HG03060 (cell line): ENCODE measurements at regions not wholly inside any gene's neighbourhood (a gene's known extent, or its start where the extent isn't known, plus 50 kb on each side); places are given as distances from the start of the nearest gene placed in this dataset.
"Not testable (repeated sequence)": the region's sequence is repeated elsewhere in the genome, so short reads cannot be mapped to it uniquely, and the experiment has no call there.

Experiments used
- ATAC-seq: cut with Tn5 transposase; IDR thresholded peaks from one replicate; pipeline ENCODE4 v1.9.1; 2021; ENCODE audit warnings: low read depth, moderate number of reproducible peaks; ENCODE audit not compliant: unreplicated experiment

DNA sequence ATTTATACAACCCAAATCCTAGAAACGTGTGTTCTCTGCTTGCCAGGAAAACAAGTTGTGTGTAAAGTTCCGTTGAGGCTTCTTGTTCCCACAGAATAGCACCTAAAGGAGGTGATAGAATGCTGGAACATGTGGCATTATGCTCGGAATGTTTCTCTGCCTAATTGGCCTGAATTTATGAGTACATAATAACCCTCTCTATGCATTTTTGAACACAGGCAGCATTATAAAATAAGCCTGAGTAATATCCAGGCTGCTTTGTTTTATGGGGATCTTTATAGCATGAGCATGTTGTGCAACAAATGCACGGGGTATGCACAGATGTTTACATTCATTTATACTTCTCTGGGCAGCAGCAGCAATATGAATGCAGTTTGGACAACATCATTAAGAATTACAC is 385.7 kb downstream of the MBD2 start:
- ATAC-seq = no peak

DNA sequence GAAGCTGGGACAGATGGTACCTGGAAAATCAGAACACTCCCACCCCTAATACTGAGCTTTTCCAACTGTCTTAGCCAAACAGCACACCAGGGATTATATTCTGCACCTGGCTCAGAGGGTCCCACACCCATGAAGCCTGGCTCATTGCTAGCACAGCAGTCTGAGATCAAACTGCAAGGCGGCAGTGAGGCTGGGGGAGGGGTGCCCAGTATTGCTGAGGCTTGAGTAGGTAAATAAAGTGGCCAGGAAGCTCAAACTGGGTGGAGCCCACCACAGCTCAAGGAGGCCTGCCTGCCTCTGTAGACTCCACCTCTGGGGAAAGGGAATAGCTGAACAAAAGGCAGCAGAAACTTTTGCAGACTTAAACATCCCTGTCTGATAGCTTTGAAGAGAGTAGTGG is 403.3 kb downstream of the MBD2 start:
- ATAC-seq = not testable (repeated sequence)

DNA sequence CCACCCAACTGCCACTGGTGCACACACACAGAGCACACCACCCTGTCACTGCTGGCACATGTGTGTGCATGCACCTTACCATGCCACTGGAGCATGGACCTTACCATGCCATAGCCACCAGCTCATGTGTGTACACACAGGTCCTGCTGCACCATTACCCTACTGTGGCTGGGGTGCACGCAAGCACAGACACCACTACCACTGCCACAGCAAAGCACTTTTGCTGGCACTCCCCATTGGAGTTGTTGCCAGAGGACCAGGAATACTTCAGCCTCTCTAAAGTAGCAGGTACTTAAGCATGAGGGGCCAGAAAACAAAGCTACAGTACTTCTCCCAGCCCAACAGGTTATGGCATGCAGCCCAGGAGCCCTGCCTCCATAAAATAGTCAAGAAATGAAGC is 404.8 kb downstream of the MBD2 start:
- no peak for ATAC-seq

DNA sequence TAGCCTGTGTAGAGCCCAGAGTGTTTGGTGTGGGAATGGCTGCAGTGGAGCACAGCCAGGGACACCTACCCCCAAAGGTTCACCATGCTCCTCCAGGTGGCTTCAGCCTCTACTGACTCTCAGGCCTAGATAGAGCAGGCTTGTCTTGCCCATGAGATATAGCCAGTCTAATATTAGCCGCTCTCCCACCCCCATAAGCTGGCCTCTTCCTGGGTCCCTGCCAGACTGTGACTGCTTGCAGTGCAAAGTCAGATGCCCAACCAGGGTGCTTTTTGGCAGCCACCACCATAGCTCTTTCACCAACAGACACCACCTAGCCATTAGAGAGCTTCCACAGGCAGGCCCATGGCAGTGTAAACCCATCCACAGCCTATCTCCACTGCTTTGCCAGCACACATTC is 405.3 kb downstream of the MBD2 start:
- no peak for ATAC-seq

DNA sequence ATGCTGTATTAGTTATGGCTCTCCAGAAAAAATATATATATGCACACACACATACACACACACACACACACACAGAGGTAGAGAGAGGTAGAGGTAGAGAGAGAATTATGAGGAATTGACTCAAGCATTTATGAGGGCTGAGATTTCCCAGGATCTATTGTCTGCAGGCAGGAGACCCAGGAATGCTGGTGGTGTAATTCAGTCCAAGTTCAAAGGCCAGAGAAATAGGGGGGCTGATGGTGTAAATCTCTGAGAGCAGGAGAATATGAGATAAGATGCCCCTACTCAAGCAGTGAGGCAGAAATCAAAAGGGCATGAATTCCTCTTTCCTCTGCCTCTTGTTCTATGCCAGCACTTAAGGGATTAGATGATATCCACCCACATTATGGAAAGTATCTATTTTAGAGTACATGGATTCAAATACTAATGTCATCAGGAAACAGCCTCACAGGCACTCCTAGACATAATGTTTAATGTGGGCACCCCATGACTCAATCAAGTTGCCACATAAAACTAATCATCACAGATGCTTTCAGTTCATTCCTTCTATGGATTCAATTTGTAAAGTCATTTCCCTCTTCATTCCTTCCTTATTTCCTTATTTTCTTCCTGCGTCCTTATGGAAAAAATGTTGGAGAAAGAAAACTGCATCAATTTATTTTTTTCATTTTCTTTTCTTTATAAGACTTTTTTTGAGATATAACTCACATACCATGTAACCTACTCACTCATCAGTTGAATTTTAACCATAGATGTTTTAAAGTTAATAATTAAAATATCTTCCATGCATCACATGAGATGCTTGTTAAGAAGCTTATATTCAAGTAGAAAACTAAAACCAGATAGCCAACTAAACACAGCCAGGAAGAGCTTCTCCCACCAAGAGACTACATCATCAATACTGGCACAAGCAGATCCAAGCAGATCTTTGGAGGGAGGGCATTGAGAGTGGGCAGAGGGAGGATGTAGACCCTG is 406.2 kb downstream of the MBD2 start:
- ATAC-seq = no peak

DNA sequence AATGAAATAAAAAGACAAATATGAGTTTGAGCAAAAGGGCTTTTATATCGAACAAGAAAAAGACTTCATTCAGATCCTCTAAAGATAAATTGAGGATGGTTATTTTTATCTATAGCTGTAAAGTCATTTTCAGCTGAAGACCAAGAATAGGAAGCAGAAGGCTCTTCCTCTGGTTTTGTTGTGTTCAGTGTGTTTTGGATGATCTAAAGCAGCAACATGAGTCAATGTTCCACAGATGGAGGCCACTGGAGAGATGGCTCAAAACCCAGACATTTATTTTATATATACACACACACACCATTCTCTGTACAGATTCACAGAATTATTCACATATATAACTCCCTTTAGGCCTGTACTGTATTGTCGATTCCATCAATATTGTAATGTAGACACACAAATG is 424.3 kb downstream of the MBD2 start:
- ATAC-seq = no peak

DNA sequence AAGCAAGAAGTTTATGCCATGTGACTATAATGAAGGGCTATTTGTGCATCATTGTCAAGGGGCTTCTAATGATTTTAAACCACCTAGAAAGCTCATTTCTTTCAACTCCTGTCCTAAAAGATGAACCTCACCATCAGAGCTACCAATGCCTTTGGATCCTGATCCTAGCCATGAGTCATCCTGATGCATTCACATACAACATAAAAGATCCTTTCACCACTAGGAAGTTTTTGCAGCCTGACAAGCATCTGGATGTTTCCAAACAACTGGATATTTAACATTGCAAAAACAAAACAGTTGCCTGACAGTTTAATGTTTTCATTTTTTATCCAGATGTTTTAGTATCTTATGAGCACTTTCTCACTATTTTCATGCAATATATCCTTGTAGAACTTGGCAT is 425.3 kb downstream of the MBD2 start:
- ATAC-seq = no peak

DNA sequence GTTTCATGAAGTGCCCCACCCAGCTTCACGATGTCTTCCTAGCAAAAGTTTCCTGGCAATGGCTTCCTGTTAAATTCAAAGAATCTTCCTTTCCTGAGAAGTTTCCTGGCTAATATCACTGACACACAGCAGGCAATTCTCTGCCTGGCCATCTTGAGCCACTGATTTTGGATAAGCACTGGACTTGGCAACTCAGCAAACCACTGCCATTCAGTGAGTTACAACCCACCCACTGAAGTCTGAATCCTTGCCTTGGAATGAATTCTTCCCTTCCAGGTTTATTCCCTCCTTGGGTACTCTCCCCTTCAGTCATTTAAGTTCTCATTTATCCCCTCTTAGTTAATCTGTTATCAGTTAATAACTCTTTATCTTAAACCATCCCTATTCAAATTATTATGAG is 426.0 kb downstream of the MBD2 start:
- no peak for ATAC-seq

DNA sequence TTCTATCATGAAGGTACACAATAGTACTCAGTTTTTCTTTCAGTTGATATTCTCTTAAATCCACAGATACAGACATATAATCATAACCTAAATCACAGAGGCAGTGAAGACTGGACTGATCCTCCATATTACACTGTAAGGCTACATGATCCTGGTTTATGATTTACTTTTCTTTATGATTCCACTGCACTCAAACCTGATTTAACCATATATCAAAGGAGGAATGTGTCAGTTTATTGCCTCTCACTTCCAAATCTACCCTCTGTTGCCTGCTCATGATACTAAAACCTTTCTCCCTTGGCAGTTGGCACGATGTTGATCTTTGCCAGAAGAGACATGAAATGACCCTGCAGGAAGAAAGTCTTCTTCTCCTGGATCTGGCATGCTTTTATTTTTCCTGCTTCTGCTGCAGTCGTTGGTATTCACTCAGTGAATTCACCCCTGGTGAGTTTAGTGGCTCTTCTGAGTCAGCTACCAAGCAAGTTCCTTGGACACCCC is 426.4 kb downstream of the MBD2 start:
- no peak for ATAC-seq

DNA sequence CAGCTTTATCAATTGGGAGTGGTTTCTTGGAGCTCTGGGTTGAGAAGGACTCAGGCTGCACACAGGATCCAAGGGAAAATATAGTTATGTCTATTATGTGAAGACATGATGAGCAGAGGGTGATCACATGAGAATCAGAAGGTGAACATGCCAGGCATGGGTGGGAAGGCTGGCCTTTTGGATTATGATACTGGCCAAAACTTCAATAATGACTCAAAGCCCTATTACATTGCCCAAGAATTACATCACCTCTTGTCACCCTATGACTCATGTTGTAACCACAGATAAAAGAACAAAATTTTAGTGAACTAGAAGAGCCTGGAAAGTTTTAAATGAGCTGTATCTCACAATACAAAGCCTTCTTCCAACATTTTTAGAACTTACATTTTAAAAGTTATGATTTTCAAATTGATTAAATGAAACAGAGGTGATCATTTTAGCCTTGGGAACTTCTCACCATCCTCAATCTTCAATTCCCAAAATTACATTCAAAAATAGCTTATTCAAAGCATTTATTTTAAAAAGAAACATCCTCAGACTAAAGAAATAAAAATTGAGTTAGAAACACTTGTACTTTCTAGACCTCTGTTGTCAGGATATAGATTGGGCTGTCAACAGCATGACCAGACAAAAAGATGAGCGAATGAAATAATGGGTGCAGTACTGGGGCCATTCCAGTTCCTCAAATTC is 428.3 kb downstream of the MBD2 start:
- peak; percentile 95 for ATAC-seq

DNA sequence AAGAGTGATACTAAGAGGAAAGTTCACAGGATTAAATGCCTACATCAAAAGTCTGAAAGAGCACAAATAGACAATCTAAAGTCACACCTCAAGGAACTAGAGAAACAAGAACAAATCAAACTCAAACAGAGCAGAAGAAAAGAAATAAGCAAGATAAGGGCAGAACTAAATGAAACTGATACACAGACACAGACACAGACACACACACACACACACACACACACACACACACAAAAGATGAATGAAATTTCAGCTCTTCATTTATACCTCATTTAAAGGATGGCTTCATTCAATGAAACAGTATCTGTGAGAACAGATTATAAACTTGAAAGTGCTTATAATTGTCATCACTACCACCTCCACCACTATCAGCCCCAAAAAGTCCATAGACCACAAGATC is 428.9 kb downstream of the MBD2 start:
- ATAC-seq = no peak

DNA sequence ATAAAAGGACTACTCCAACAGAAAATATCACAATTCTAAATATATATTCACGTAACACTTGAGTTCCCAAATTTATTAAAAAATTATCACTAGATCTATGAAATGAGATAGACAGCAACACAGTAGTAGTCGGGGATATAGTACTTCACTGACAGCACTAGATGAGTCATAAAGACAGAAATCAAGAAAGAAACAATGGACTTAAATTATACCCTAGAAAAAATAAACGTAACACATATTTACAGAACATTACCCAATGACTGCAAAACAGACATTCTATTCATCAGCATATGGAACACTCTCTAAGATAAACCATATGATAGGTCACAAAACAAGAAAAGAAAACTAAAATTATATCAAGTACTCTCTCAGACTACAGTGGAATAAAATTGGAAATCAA is 429.4 kb downstream of the MBD2 start:
- no peak for ATAC-seq

DNA sequence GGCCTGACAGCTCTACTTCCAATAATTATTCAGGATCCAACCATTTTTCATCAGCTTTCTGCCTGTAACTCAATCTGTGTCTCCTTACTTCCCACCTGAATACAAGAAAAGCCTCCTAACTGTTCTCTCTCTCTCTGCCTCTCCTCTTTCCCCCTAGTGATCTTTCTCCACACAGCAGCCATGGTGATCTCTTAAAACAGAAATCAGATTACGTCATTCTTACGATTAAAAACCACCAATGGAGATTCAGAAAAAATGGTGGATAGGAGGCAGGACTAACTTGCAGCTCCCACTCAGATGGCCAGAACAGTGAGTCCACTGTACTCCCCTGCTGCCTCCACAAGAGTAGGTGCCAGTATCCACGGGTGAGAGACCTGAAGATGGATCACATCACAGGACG is 431.7 kb downstream of the MBD2 start:
- no peak for ATAC-seq

DNA sequence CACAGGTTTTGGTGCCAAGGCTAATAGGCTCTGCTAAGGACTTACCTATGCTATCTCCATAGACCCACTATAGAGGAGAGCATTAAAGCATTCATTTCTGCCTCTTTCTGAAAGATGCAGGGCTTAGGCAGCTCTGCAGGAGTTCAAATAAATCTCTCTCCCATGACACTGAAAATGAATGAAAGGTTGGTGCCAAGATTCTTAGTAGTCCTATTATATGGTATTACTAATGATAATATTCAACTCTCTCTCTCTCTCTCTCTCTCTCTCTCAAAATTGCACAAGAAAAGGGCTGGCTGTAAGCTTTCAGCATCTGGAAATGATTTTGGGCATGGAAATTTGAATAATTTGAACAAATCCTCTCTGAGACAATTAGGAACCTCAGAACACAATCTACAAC is 433.7 kb downstream of the MBD2 start:
- ATAC-seq = no peak

DNA sequence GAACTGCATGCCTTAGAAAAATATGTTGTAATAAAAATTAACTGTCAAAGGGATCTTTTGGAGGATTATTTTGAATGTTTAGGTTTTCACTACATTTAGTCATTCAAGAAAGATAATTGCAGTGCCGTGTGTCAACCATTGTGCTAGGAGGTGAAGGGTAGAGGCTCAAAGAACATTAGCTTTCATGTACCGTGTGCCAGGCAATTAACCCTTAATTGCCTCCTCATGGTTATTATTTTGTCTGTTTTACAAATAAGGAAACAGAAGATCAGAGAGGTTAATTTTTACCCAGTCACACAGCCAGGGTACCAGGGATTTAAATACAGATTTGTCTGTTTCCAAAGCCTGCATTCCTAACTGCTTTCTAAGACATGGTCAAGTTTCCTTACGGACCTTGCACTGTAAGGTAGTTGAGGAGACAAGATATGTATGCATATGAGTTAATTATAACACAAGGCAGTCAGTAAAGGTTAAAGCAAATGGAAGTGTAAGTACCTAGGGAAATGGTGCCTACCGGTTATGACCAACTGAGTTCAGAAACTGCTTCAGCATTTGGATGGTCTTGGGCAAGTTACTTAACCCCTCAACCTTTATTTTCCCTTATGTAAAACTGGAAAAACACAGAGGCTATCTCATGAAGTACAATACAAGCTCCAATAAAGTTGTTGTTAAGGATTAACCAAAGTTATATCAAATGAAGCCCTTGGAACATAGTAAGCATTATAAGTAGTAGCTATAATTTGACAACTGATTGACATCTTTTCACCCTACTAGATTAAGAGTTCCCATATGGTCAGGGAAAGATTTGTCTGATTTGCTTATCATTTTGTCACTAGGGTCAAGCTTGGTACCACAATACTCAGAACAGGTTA is 434.9 kb downstream of the MBD2 start:
- ATAC-seq = no peak

DNA sequence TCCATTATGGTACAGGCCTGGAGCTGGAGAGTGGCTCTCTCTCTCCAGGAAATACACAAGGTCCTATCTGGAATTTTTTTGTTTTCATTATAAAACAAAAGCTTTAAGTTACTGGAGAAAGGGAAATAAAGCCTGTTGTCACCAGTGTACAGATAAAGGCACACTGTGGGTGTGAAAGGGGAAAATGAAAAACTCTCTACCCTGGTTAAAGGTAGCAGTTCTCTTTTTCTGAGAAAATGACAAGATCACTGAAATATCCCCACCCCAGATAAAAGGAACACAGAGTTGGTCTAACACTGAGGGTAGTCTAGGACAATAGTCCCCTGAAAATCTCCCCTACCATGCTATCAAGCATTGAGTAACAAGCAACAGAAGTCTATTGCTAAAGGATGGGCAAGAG is 438.7 kb downstream of the MBD2 start:
- no peak for ATAC-seq

DNA sequence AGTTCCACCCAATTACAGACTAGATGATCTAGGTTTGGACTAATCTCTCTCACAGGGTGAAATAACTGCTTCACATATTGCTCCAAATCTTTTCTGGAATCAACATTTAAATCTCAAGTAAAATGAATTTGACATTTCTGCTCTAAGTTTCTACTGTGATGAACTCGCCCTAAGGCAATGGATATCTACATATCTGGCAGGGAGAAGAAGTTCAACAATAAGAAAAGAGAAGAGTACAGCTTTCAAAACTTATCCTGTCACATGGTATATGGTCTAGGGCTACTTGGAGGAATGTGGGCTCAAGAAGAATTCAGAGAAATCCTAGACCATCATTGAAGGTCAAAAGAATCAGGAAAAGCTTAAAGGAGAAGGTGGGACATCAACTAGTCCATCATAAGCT is 440.2 kb downstream of the MBD2 start:
- no peak for ATAC-seq

DNA sequence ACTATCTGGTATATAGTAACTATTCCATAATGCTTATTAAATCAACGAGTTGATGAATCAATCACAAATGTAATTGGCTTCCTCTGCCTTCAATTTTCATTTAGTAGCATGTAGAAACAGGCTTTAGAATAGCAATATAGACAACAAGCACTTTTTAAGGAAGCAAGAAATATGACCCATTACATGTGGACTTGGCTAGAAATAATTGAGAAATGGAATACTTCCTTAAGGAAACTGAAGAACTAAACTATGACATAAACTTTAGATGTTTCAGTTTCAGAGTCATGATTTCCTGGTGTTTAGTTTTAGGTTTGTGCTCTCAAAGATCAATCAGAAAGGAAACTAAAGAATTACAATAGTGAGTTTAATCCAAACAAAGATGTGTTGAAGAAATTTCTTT is 443.8 kb downstream of the MBD2 start:
- ATAC-seq = no peak

DNA sequence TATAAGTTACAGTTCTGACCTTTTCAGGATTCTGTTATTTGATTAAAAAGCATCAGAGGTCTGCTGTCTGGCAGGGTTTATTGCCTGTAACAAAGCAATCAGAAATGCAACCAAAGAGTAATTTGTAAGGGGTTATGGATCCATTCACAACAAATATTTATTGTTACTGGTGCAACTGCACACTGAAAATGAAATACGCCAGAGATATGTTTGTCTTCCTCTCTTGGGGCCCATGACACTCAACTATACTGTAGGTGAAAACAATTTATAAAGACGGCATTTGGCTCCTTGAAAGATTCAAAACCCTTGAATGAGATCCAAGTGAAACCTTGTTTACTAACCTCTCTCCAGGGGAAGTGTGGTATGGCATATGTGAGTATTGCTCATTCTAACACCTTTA is 452.2 kb downstream of the MBD2 start:
- no peak for ATAC-seq

DNA sequence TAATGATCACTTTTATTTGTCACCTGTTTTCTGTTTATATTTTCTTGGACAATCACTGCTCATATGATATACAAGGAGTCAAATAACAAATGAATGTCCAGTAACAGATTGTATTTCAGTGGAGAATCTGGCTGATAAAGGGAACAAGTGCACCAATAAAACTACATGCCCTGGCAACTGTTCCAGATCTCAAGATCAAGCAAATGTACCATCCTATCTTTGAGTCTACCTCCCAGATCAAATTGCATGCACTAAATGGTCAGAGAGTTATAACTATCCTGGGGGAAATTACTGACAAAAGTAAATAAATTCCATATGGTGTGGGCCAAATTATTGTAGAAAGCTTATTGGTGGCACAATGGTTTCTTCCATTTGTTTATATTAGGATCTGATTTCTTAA is 452.8 kb downstream of the MBD2 start:
- ATAC-seq = no peak

DNA sequence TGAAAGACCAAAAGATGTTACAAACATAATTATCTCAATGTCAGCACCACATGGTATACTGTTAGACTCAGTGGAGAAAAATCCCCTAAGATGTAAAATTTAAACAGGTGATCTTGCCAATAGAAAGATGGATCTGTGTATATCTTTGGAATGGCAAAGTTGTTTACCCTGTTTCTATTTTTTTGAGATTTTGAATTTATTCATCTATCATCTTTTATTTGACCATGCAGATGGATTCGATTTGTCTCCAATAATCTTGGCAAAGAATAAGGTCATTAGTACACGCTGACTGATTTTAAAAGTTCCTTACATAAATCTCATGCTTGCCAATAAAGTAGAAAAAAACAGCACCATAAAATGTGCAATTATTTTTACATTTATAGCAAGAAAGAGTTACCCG is 459.3 kb downstream of the MBD2 start:
- no peak for ATAC-seq
